Amniotic epithelial cell (primary cell): ENCODE measurements at regions not wholly inside any gene's neighbourhood (a gene's known extent, or its start where the extent isn't known, plus 50 kb on each side); places are given as distances from the start of the nearest gene placed in this dataset.

Source experiments
- DNase-seq: peaks from one replicate; pipeline ENCODE4 v3.0.0-alpha.2; 2010; ENCODE audit warnings: low read depth

GRCh38 chr3:111352585-111352984 lies 189.4 kb upstream of the CD96 start:
- peak; percentile 49 for DNase-seq

- no peak for DNase-seq
Measured at GRCh38 chr3:111359261-111360030, 182.6 kb upstream of the CD96 start.

GRCh38 chr3:111362381-111363009 lies 179.5 kb upstream of the CD96 start:
- DNase-seq = peak; percentile 39

GRCh38 chr3:111366515-111366914 lies 175.5 kb upstream of the CD96 start:
- DNase-seq = peak; percentile 56

GRCh38 chr3:111368056-111368455 lies 173.9 kb upstream of the CD96 start:
- peak; percentile 19 for DNase-seq

- no peak for DNase-seq
Measured at GRCh38 chr3:111369958-111370357, 172.0 kb upstream of the CD96 start.

GRCh38 chr3:111373239-111373638 lies 168.8 kb upstream of the CD96 start:
- no peak for DNase-seq

- peak; percentile 10 for DNase-seq
Measured at GRCh38 chr3:111373861-111374260, 168.1 kb upstream of the CD96 start.

- no peak for DNase-seq
Measured at GRCh38 chr3:111385971-111386495, 156.0 kb upstream of the CD96 start.

- peak; percentile 53 for DNase-seq
Measured at GRCh38 chr3:111392894-111393398, 149.1 kb upstream of the CD96 start.

GRCh38 chr3:111412656-111413055 lies 129.3 kb upstream of the CD96 start:
- DNase-seq = no peak

- DNase-seq = no peak
Measured at GRCh38 chr3:111414531-111414930, 127.5 kb upstream of the CD96 start.

- no peak for DNase-seq
Measured at GRCh38 chr3:111415018-111415417, 127.0 kb upstream of the CD96 start.

- no peak for DNase-seq
Measured at GRCh38 chr3:111418391-111418790, 123.6 kb upstream of the CD96 start.

GRCh38 chr3:111428301-111428700 lies 113.7 kb upstream of the CD96 start:
- DNase-seq = no peak

GRCh38 chr3:111434941-111435622 lies 106.9 kb upstream of the CD96 start:
- no peak for DNase-seq

- DNase-seq = no peak
Measured at GRCh38 chr3:111438283-111438682, 103.7 kb upstream of the CD96 start.

- no peak for DNase-seq
Measured at GRCh38 chr3:111454551-111454950, 87.4 kb upstream of the CD96 start.

- no peak for DNase-seq
Measured at GRCh38 chr3:111465081-111465670, 76.8 kb upstream of the CD96 start.

- DNase-seq = no peak
Measured at GRCh38 chr3:111470032-111470431, 72.0 kb upstream of the CD96 start.

GRCh38 chr3:111471831-111472230 lies 70.2 kb upstream of the CD96 start:
- no peak for DNase-seq

GRCh38 chr3:111472556-111472955 lies 69.4 kb upstream of the CD96 start:
- no peak for DNase-seq
